ENCODE measurements at regions not wholly inside any gene's neighbourhood (a gene's known extent, or its start where the extent isn't known, plus 50 kb on each side); places are given as distances from the start of the nearest gene placed in this dataset.
A peak's percentile ranks its signal among the peaks of the same experiment; 100 is the strongest.

DNA sequence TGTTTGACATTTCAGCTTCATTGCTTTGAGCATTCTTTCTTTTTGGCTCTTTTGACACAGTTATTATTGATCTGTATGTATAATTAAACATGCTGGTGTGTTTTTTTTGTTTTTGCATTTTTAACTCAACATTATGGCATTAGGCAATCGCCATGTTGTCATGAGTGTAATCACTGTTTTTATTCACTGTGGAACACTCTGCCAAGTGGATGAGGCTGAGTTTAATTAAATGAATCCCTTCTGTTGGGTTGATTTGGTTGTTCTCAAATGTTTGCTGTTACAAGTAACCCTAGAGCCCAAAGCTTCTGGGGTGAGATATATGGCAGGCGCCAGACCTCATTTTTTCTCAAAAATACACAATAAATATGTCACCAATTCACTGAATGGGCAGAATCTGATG, 428.1 kb downstream of the MATN1 start:
- H3K4me3 Mint-ChIP-seq (ENCODE audit: unreplicated experiment) = no peak overlapping the region
- TF ChIP-seq, protein P1, sequence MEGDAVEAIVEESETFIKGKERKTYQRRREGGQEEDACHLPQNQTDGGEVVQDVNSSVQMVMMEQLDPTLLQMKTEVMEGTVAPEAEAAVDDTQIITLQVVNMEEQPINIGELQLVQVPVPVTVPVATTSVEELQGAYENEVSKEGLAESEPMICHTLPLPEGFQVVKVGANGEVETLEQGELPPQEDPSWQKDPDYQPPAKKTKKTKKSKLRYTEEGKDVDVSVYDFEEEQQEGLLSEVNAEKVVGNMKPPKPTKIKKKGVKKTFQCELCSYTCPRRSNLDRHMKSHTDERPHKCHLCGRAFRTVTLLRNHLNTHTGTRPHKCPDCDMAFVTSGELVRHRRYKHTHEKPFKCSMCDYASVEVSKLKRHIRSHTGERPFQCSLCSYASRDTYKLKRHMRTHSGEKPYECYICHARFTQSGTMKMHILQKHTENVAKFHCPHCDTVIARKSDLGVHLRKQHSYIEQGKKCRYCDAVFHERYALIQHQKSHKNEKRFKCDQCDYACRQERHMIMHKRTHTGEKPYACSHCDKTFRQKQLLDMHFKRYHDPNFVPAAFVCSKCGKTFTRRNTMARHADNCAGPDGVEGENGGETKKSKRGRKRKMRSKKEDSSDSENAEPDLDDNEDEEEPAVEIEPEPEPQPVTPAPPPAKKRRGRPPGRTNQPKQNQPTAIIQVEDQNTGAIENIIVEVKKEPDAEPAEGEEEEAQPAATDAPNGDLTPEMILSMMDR (IDR thresholded peaks at IDR 0.05; ENCODE audit: unreplicated experiment) = no peak
- DNase-seq (ENCODE audit: low spot score) = no peak
- peaks cover 14% of the 10 kb centered on the region for H3K9me3 Mint-ChIP-seq (ENCODE audit: unreplicated experiment)
- no peaks in the 10 kb centered on the region for H3K4me1 Mint-ChIP-seq (ENCODE audit: unreplicated experiment)
- peaks cover 2% of the 10 kb centered on the region for H3K27me3 Mint-ChIP-seq (ENCODE audit: unreplicated experiment)
- H3K36me3 Mint-ChIP-seq (ENCODE audit: low read depth, unreplicated experiment) = no peaks in the 10 kb centered on the region
- H3K27ac Mint-ChIP-seq (ENCODE audit: unreplicated experiment) = no peak overlapping the region

DNA sequence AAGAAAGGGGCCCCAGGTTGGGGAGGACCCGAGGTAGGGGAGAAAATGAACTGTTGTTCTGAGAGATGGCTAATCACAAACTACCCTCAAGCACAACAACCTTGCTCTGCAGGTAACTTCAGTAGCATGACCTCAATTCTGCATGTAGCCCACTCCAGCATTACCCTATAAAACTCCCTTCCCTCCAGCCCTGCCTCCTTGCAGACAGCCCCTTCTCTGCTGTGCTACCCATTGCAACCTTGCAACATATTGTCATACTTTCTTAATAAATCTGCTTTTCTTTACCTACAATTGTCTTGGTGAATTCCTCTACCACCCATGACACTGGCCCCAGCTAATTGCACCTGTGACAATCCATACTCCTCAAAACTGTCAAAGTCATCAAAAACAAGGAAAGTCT, 428.9 kb downstream of the MATN1 start:
- no peaks in the 10 kb centered on the region for H3K4me1 Mint-ChIP-seq (ENCODE audit: unreplicated experiment)
- H3K4me3 Mint-ChIP-seq (ENCODE audit: unreplicated experiment) = peak overlapping the region; percentile 66
- no peak overlapping the region for H3K27ac Mint-ChIP-seq (ENCODE audit: unreplicated experiment)
- peaks cover 2% of the 10 kb centered on the region for H3K27me3 Mint-ChIP-seq (ENCODE audit: unreplicated experiment)
- no peak for DNase-seq (ENCODE audit: low spot score)
- peaks cover 14% of the 10 kb centered on the region for H3K9me3 Mint-ChIP-seq (ENCODE audit: unreplicated experiment)
- TF ChIP-seq, protein P1 (IDR thresholded peaks at IDR 0.05; ENCODE audit: unreplicated experiment) = no peak
- H3K36me3 Mint-ChIP-seq (ENCODE audit: low read depth, unreplicated experiment) = no peaks in the 10 kb centered on the region

DNA sequence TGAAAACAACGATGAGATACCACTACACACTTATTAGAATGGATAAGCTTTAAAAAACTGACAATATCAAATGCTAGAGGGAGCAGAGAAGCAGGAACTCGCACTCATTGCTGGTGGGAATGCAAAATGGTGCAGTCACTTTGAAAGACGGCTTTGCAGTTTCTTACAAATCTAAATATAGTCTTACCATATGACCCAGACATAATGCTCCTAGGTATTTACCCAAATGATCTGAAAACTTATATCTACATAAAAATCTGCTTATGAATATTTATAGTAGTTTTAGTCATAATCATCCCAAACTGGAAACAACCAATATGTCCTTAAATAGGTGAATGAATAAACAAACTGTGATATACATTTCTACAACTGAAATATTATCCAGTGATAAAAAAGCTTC, 430.9 kb downstream of the MATN1 start:
- DNase-seq (ENCODE audit: low spot score) = no peak
- TF ChIP-seq, protein P1 (IDR thresholded peaks at IDR 0.05; ENCODE audit: unreplicated experiment) = no peak
- Mint-ChIP-seq H3K4me3 (ENCODE audit: unreplicated experiment) (no peak overlapping the region), H3K9me3 (ENCODE audit: unreplicated experiment) (peaks cover 9% of the 10 kb centered on the region), H3K27me3 (ENCODE audit: unreplicated experiment) (peaks cover 2% of the 10 kb centered on the region), H3K36me3 (ENCODE audit: low read depth, unreplicated experiment) (no peaks in the 10 kb centered on the region), H3K27ac (ENCODE audit: unreplicated experiment) (no peak overlapping the region), H3K4me1 (ENCODE audit: unreplicated experiment) (no peaks in the 10 kb centered on the region)

DNA sequence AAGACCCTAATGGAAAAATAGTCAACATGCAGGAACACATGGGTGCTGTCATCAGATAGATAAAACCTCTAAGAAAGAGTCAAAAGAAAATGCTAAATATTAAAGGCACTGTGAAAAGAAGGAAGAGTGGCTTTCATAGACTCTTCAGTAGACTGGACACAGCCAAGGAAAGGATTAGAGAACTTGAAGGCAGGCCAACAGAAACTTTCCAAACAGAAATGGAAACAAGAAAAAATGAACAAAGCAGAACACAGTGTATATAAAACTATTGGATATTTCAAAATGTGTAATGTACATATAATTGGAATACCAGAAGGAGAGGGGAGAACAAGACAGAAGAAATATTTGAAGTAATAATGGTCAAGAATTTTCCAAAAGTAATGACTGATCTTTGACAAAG, 431.9 kb downstream of the MATN1 start:
- Mint-ChIP-seq H3K9me3 (ENCODE audit: unreplicated experiment) (peaks cover 4% of the 10 kb centered on the region), H3K27me3 (ENCODE audit: unreplicated experiment) (peaks cover 3% of the 10 kb centered on the region), H3K4me3 (ENCODE audit: unreplicated experiment) (no peak overlapping the region), H3K4me1 (ENCODE audit: unreplicated experiment) (no peaks in the 10 kb centered on the region), H3K36me3 (ENCODE audit: low read depth, unreplicated experiment) (no peaks in the 10 kb centered on the region), H3K27ac (ENCODE audit: unreplicated experiment) (no peak overlapping the region)
- TF ChIP-seq, protein P1 (IDR thresholded peaks at IDR 0.05; ENCODE audit: unreplicated experiment) = no peak
- no peak for DNase-seq (ENCODE audit: low spot score)

DNA sequence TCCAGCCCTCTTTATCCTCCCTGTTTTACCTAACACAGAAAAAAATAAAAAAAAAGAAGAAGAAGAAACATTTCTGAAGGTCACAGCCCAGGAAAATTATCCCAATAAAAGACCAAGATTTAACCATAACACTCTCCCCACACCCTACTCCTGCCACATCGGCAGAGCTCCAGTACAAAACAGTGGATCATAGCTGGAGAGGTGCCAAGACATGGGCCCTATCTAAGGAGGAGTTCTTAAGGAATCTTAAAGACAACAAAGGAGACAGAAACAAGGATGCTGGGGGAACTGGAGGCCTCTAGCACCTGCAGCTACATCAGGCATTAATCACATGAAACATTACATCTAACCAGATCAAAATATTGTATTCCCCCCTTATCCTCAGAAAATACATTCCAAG, 432.8 kb downstream of the MATN1 start:
- TF ChIP-seq, protein P1 (IDR thresholded peaks at IDR 0.05; ENCODE audit: unreplicated experiment) = no peak
- no peak overlapping the region for H3K4me3 Mint-ChIP-seq (ENCODE audit: unreplicated experiment)
- no peak overlapping the region for H3K27ac Mint-ChIP-seq (ENCODE audit: unreplicated experiment)
- no peaks in the 10 kb centered on the region for H3K4me1 Mint-ChIP-seq (ENCODE audit: unreplicated experiment)
- DNase-seq (ENCODE audit: low spot score) = no peak
- no peaks in the 10 kb centered on the region for H3K36me3 Mint-ChIP-seq (ENCODE audit: low read depth, unreplicated experiment)
- H3K9me3 Mint-ChIP-seq (ENCODE audit: unreplicated experiment) = peaks cover 4% of the 10 kb centered on the region
- H3K27me3 Mint-ChIP-seq (ENCODE audit: unreplicated experiment) = peaks cover 1% of the 10 kb centered on the region

All from endothelial cell (in vitro differentiated cells).